ENCODE measurements at regions not wholly inside any gene's neighbourhood (a gene's known extent, or its start where the extent isn't known, plus 50 kb on each side); places are given as distances from the start of the nearest gene placed in this dataset.
"Not testable (repeated sequence)": the region's sequence is repeated elsewhere in the genome, so short reads cannot be mapped to it uniquely, and the experiment has no call there.

DNA sequence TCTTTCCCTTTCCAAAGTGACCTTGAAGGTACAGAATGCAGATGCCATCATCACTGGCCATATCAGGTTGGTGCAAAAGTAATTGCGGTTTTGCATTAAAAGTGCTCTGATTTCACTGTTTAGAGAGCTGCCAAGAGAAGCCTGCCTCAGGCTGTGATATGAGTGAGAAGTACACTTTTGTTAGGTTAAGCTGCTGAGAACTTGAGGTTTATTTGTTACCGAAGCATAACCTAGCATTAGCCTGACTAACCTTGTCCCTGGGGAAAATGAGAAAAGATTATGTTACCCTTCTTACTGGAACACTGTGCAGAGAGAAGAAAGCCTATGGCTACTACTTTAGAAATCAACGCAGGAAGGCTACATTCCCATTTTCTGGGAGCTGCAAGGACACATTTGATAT is 70.5 kb upstream of the RBM24 start:
- DNase-seq, result no peak
- FAIRE-seq, result no peak
- peaks cover 0 to 12% of the 10 kb centered on the region in 2 donors for H3K9me3 ChIP-seq (ENCODE audit: control insufficient read depth in 2 of 2, insufficient read depth in 1 of 2, low read depth in 1 of 2, low read length in 1 of 2)
- H3K4me1 ChIP-seq (ENCODE audit: control insufficient read depth in 3 of 3, insufficient read depth in 2 of 3, low read depth in 1 of 3, low read length in 2 of 3), result no peaks in the 10 kb centered on the region
- 93 to 94% (median 94%) methylated on average over 3 of the region's 3 CpGs for WGBS, 3 donors
- H3K36me3 ChIP-seq (ENCODE audit: control insufficient read depth in 3 of 3, insufficient read depth in 2 of 3, low read depth in 1 of 3, low read length in 3 of 3), result no peaks in the 10 kb centered on the region
- H3K27me3 ChIP-seq (ENCODE audit: control insufficient read depth in 3 of 3, insufficient read depth in 3 of 3, low read length in 3 of 3), result no peaks in the 10 kb centered on the region
- no peak overlapping the region for H3K4me3 ChIP-seq (ENCODE audit: low read depth in 1 of 3, low read length in 3 of 3)
- H3K27ac ChIP-seq (ENCODE audit: low read depth in 1 of 3, low read length in 2 of 3), result no peak overlapping the region

DNA sequence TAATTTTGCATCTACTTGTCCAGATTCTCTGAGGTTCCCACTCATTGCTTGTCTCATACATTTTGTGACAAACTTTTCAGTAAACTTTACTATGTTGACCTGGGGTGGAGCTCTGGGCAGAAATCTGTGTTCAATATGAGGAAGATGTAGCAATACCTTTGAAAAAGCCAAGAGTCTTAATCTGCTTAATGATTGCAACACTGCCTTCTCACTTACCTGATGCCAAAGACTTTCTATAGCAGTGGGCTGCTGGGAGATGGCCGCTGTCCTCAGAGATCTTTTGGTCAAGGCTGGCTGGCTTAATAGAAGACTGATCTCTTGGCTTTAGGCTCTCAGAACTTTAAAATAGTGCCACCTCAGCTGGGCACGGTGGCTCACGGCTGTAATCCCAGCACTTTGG is 70.1 kb upstream of the RBM24 start:
- Histone ChIP-seq H3K4me3 (ENCODE audit: low read depth in 1 of 3, low read length in 3 of 3) (no peak overlapping the region), H3K27ac (ENCODE audit: low read depth in 1 of 3, low read length in 2 of 3) (no peak overlapping the region), H3K27me3 (ENCODE audit: control insufficient read depth in 3 of 3, insufficient read depth in 3 of 3, low read length in 3 of 3) (no peaks in the 10 kb centered on the region), H3K4me1 (ENCODE audit: control insufficient read depth in 3 of 3, insufficient read depth in 2 of 3, low read depth in 1 of 3, low read length in 2 of 3) (no peaks in the 10 kb centered on the region), H3K36me3 (ENCODE audit: control insufficient read depth in 3 of 3, insufficient read depth in 2 of 3, low read depth in 1 of 3, low read length in 3 of 3) (no peaks in the 10 kb centered on the region), H3K9me3 (ENCODE audit: control insufficient read depth in 2 of 2, insufficient read depth in 1 of 2, low read depth in 1 of 2, low read length in 1 of 2) (peaks cover 0 to 11% of the 10 kb centered on the region in 2 donors)
- WGBS, 3 donors, result 90 to 95% (median 94%) methylated on average over 3 of the region's 3 CpGs
- FAIRE-seq (no peak), DNase-seq (no peak)

DNA sequence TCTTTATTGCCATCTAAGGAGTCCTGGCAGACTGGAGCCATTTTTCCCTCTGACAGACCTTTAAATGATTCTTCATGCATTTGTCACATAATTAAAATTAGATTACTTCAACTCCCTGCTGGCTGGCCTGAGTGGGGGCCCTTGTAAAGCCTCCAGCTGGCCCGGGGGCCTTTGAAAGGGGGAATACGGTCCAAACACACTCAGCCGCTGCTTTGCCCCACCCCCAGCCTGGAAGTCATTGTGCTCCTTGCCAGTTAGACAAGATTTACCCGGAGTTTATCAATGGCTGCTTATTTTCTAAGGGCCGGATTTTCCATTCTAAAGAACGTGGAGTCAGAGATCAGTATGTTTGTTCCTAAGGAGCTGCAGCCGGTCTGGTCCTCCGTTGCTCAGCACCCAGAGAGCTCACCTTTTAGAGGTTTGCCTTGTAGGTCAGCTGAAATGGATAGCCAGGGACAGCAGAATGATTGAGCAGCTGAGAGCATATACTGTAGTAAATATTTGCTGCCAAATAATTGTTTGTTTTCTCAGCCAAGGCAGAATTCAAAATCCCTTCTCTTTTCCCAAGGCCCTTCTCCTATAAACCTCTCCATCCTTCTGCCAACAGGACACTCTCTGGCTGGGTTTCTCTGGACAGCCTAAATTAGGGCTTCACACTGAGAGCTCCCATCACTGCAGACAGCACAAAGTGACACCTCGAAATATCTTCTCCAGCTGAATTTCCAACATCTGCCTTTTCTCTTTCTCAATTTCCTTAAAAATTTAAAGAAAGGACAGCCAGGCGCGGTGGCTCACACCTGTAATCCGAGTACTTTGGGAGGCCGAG is 68.4 kb upstream of the RBM24 start:
- peak overlapping the region in 1 of 3 donors; percentile 19 for H3K27ac ChIP-seq (ENCODE audit: low read depth in 1 of 3, low read length in 2 of 3)
- FAIRE-seq, result no peak
- DNase-seq, result peak in 1 of 2 donors; percentile 17

DNA sequence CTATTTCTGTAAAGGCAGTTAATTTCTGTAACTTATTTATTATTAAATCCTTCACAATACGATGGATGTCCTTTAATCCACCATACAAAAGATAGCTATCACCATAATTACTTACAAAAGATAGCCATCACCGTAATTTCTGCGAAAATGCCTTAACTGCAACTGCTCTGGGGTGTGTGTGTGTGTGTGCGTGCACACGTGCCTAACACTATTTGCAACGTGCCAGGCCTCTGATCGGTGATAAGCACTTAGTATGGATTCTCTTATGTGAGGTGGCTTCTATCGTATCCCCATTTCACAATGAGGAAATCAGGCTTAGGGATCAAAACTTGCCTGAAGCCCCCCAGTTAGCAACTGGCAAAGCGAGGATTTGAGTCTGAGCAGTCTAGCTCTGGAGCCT is 67.1 kb upstream of the RBM24 start:
- 76 to 84% (median 81%) methylated on average over 9 of the region's 9 CpGs for WGBS, 3 donors
- peaks cover 0 to 3% of the 10 kb centered on the region in 2 donors for H3K9me3 ChIP-seq (ENCODE audit: control insufficient read depth in 2 of 2, insufficient read depth in 1 of 2, low read depth in 1 of 2, low read length in 1 of 2)

More for the DNA sequence above, 68.4 kb upstream of the RBM24 start:
- H3K9me3 ChIP-seq (ENCODE audit: control insufficient read depth in 2 of 2, insufficient read depth in 1 of 2, low read depth in 1 of 2, low read length in 1 of 2), result peaks cover 0 to 6% of the 10 kb centered on the region in 2 donors
- 55 to 56% (median 56%) methylated on average over 13 of the region's 13 CpGs for WGBS, 3 donors
- no peaks in the 10 kb centered on the region for H3K27me3 ChIP-seq (ENCODE audit: control insufficient read depth in 3 of 3, insufficient read depth in 3 of 3, low read length in 3 of 3)
- H3K36me3 ChIP-seq (ENCODE audit: control insufficient read depth in 3 of 3, insufficient read depth in 2 of 3, low read depth in 1 of 3, low read length in 3 of 3), result no peaks in the 10 kb centered on the region
- no peak overlapping the region for H3K4me3 ChIP-seq (ENCODE audit: low read depth in 1 of 3, low read length in 3 of 3)
- no peaks in the 10 kb centered on the region for H3K4me1 ChIP-seq (ENCODE audit: control insufficient read depth in 3 of 3, insufficient read depth in 2 of 3, low read depth in 1 of 3, low read length in 2 of 3)

DNA sequence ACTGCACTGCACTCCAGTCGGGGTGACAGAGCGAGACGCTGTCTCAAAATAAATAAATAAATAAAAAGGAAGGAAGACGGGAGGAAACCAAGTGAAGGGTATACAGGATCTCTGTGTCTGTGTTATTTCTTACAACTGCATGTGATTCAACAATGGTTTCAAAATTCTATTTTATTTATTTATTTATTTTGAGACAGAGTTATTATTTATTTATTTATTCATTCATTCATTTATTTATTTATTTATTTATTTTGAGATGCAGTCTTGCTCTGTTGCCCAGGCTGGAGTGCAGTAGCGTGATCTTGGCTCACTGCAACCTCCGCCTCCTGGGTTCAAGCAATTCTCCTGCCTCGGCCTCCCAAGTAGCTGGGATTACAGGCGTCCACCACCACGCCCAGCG is 64.2 kb upstream of the RBM24 start:
- H3K27me3 ChIP-seq (ENCODE audit: control insufficient read depth in 3 of 3, insufficient read depth in 3 of 3, low read length in 3 of 3); H3K4me1 ChIP-seq (ENCODE audit: control insufficient read depth in 3 of 3, insufficient read depth in 2 of 3, low read depth in 1 of 3, low read length in 2 of 3); H3K27ac ChIP-seq (ENCODE audit: low read depth in 1 of 3, low read length in 2 of 3); H3K36me3 ChIP-seq (ENCODE audit: control insufficient read depth in 3 of 3, insufficient read depth in 2 of 3, low read depth in 1 of 3, low read length in 3 of 3); DNase-seq; H3K4me3 ChIP-seq (ENCODE audit: low read depth in 1 of 3, low read length in 3 of 3); FAIRE-seq; H3K9me3 ChIP-seq (ENCODE audit: control insufficient read depth in 2 of 2, insufficient read depth in 1 of 2, low read depth in 1 of 2, low read length in 1 of 2): not testable (repeated sequence)
- WGBS, 3 donors, result 90 to 96% (median 90%) methylated on average over 10 of the region's 10 CpGs

More for the DNA sequence above, 67.1 kb upstream of the RBM24 start:
- no peak for DNase-seq
- no peak for FAIRE-seq
- Histone ChIP-seq H3K27me3 (ENCODE audit: control insufficient read depth in 3 of 3, insufficient read depth in 3 of 3, low read length in 3 of 3) (no peaks in the 10 kb centered on the region), H3K36me3 (ENCODE audit: control insufficient read depth in 3 of 3, insufficient read depth in 2 of 3, low read depth in 1 of 3, low read length in 3 of 3) (no peaks in the 10 kb centered on the region), H3K4me3 (ENCODE audit: low read depth in 1 of 3, low read length in 3 of 3) (no peak overlapping the region), H3K4me1 (ENCODE audit: control insufficient read depth in 3 of 3, insufficient read depth in 2 of 3, low read depth in 1 of 3, low read length in 2 of 3) (no peaks in the 10 kb centered on the region), H3K27ac (ENCODE audit: low read depth in 1 of 3, low read length in 2 of 3) (no peak overlapping the region)

DNA sequence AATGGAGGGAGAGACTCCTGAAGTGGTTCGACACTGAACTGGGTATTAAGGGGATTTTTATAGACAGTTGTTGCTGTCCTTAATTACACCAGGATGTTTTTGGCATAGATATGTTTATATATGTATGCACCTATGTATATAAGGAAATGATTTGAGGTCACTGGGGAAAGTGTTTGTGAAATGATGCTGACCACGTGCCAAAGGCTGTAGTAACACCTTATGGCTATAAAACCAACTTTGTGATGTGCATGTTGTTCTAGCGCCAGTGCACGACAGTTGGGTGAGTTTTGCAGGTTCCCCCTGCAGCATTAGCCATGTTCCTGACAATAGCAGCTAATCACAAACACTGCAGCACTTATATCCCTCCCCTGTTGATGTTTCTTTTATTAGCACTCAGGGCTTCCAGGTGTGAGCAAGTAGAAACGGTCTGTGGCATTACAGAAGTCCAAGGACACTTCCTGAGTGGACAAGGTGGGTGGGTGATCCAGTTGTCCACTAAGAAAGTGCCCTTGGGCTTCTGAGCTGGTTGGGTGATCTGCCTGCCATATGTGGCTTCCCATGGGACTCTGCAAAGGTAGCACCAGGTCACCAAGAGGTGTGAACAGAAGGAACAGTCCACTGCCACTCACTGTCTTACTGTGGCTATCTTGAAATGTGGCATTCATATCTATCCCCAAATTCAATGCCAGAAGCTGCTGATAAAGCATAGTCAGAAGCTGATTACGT is 63.0 kb upstream of the RBM24 start:
- no peak for DNase-seq
- no peaks in the 10 kb centered on the region for H3K27me3 ChIP-seq (ENCODE audit: control insufficient read depth in 3 of 3, insufficient read depth in 3 of 3, low read length in 3 of 3)
- FAIRE-seq, result no peak
- H3K4me3 ChIP-seq (ENCODE audit: low read depth in 1 of 3, low read length in 3 of 3), result no peak overlapping the region
- H3K27ac ChIP-seq (ENCODE audit: low read depth in 1 of 3, low read length in 2 of 3), result no peak overlapping the region
- H3K9me3 ChIP-seq (ENCODE audit: control insufficient read depth in 2 of 2, insufficient read depth in 1 of 2, low read depth in 1 of 2, low read length in 1 of 2), result peaks cover 0 to 5% of the 10 kb centered on the region in 2 donors
- H3K36me3 ChIP-seq (ENCODE audit: control insufficient read depth in 3 of 3, insufficient read depth in 2 of 3, low read depth in 1 of 3, low read length in 3 of 3), result no peaks in the 10 kb centered on the region
- peaks cover 0 to 3% (median 0%) of the 10 kb centered on the region in 3 donors for H3K4me1 ChIP-seq (ENCODE audit: control insufficient read depth in 3 of 3, insufficient read depth in 2 of 3, low read depth in 1 of 3, low read length in 2 of 3)
- WGBS, 3 donors, result 54 to 73% (median 59%) methylated on average over 6 of the region's 6 CpGs

DNA sequence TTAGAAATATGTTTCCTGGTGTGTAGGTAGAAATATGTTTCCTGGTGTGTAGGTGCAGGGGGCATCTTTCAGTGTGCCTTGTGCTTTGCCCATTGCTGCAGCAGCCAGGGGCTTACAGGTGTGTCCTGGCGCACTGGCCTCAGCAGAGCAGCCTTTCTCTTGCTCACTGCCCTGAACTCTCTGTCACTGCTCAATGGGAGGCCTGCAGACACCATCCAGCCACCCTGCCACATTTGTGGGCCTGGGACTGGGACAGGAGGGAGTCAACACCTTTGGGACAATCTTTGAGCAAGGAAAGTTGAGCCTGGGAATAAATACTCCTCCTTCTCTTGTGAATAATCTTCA is 62.4 kb upstream of the RBM24 start:
- WGBS, 3 donors, result 81 to 93% (median 81%) methylated on average over 1 of the region's 1 CpG
- Histone ChIP-seq H3K36me3 (ENCODE audit: control insufficient read depth in 3 of 3, insufficient read depth in 2 of 3, low read depth in 1 of 3, low read length in 3 of 3) (no peaks in the 10 kb centered on the region), H3K9me3 (ENCODE audit: control insufficient read depth in 2 of 2, insufficient read depth in 1 of 2, low read depth in 1 of 2, low read length in 1 of 2) (peaks cover 0 to 5% of the 10 kb centered on the region in 2 donors), H3K27ac (ENCODE audit: low read depth in 1 of 3, low read length in 2 of 3) (no peak overlapping the region), H3K27me3 (ENCODE audit: control insufficient read depth in 3 of 3, insufficient read depth in 3 of 3, low read length in 3 of 3) (no peaks in the 10 kb centered on the region), H3K4me3 (ENCODE audit: low read depth in 1 of 3, low read length in 3 of 3) (no peak overlapping the region), H3K4me1 (ENCODE audit: control insufficient read depth in 3 of 3, insufficient read depth in 2 of 3, low read depth in 1 of 3, low read length in 2 of 3) (peaks cover 0 to 3% (median 0%) of the 10 kb centered on the region in 3 donors)
- DNase-seq (no peak), FAIRE-seq (no peak)

DNA sequence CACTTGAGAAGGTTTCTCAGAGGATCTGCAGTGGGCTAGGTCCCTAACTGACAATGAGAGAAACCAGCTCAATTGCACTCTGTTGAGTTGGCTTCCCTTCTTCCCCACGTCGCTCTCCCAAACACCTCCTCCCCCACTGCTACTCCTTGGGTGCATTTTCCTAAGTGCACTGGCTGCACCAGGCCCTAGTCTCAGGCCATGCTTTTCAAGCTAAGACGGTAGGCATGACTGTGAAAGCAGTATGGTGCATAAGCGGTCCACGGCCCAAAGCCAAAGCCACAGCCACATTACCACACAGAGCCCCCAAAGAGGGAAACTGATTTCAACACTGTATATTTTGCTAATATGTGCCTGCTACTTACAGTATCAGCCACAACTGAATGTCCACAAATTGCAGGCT is 62.1 kb upstream of the RBM24 start:
- H3K27me3 ChIP-seq (ENCODE audit: control insufficient read depth in 3 of 3, insufficient read depth in 3 of 3, low read length in 3 of 3), result no peaks in the 10 kb centered on the region
- WGBS, 3 donors, result 78 to 94% (median 84%) methylated on average over 5 of the region's 5 CpGs

More for the DNA sequence above, 62.1 kb upstream of the RBM24 start:
- no peak overlapping the region for H3K27ac ChIP-seq (ENCODE audit: low read depth in 1 of 3, low read length in 2 of 3)
- DNase-seq, result no peak
- no peak overlapping the region for H3K4me3 ChIP-seq (ENCODE audit: low read depth in 1 of 3, low read length in 3 of 3)
- FAIRE-seq, result no peak
- H3K36me3 ChIP-seq (ENCODE audit: control insufficient read depth in 3 of 3, insufficient read depth in 2 of 3, low read depth in 1 of 3, low read length in 3 of 3), result no peaks in the 10 kb centered on the region
- H3K9me3 ChIP-seq (ENCODE audit: control insufficient read depth in 2 of 2, insufficient read depth in 1 of 2, low read depth in 1 of 2, low read length in 1 of 2), result peaks cover 0 to 5% of the 10 kb centered on the region in 2 donors
- peaks cover 0 to 3% (median 0%) of the 10 kb centered on the region in 3 donors for H3K4me1 ChIP-seq (ENCODE audit: control insufficient read depth in 3 of 3, insufficient read depth in 2 of 3, low read depth in 1 of 3, low read length in 2 of 3)
